Neutrophil (primary cell): ENCODE measurements at regions not wholly inside any gene's neighbourhood (a gene's known extent, or its start where the extent isn't known, plus 50 kb on each side); places are given as distances from the start of the nearest gene placed in this dataset.

ENCODE experiments used
- H3K27ac ChIP-seq: fragments of 200-600 bp; sonication (generic); 2 replicates; pipeline ENCODE4 v1.5.1; 2016; ENCODE audit warnings: mild to moderate bottlenecking, moderate library complexity
- H3K27me3 ChIP-seq: fragments of 200-600 bp; sonication (generic); 2 replicates; pipeline ENCODE4 v1.6.0; 2016; ENCODE audit warnings: mild to moderate bottlenecking
- H3K36me3 ChIP-seq: fragments of 200-600 bp; sonication (generic); 2 replicates; pipeline ENCODE4 v1.5.1; 2017
- H3K4me1 ChIP-seq, 2 experiments: fragments of 200-600 bp in 1 of 2; sonication (generic) in 1 of 2; 1 replicate in 1 of 2; 2 replicates in 1 of 2; pipeline versions ENCODE4 v1.5.1 to v1.6.1; 2013 to 2016; ENCODE audit warnings: low read depth in 1 of 2, low read length in 1 of 2, mild to moderate bottlenecking in 1 of 2, moderate library complexity in 1 of 2; ENCODE audit not compliant: control insufficient read depth in 1 of 2, insufficient read depth in 1 of 2
- H3K4me3 ChIP-seq, 2 experiments: fragments of 200-600 bp in 1 of 2; sonication (generic) in 1 of 2; 1 replicate in 1 of 2; 2 replicates in 1 of 2; pipeline ENCODE4 v1.5.1; 2013 to 2016; ENCODE audit warnings: low read depth in 1 of 2, low read length in 1 of 2, mild to moderate bottlenecking in 1 of 2, moderate library complexity in 1 of 2
- H3K9me3 ChIP-seq: fragments of 200-600 bp; sonication (generic); 2 replicates; pipeline ENCODE4 v1.5.1; 2016
- CTCF ChIP-seq: fragments of 200-600 bp; sonication (generic); IDR thresholded peaks from 2 replicates; pipeline ENCODE4 v1.5.1; 2016; ENCODE audit warnings: antibody characterized with exemption

- no peak overlapping the region for H3K4me3 ChIP-seq
- H3K36me3 ChIP-seq = no peaks in the 10 kb centered on the region
- TF ChIP-seq CTCF = no peak
- no peaks in the 10 kb centered on the region for H3K27me3 ChIP-seq
- no peak overlapping the region for H3K27ac ChIP-seq
- peaks cover 43 to 60% of the 10 kb centered on the region in 2 experiments for H3K4me1 ChIP-seq
- no peaks in the 10 kb centered on the region for H3K9me3 ChIP-seq
Measured at GRCh38 chr1:67563684-67564083, 121.3 kb upstream of the GADD45A start.

- H3K27ac ChIP-seq = no peak overlapping the region
Measured at GRCh38 chr1:67564193-67564592, 120.8 kb upstream of the GADD45A start.

GRCh38 chr1:67566803-67567377 is 118.1 kb upstream of the GADD45A start:
- Histone ChIP-seq H3K4me3 (no peak overlapping the region), H3K27ac (no peak overlapping the region), H3K9me3 (no peaks in the 10 kb centered on the region), H3K4me1 (peaks cover 11 to 31% of the 10 kb centered on the region in 2 experiments), H3K36me3 (no peaks in the 10 kb centered on the region), H3K27me3 (no peaks in the 10 kb centered on the region)
- TF ChIP-seq CTCF = no peak

More at GRCh38 chr1:67564193-67564592, 120.8 kb upstream of the GADD45A start:
- Histone ChIP-seq H3K36me3 (no peaks in the 10 kb centered on the region), H3K4me1 (peaks cover 38 to 55% of the 10 kb centered on the region in 2 experiments), H3K27me3 (no peaks in the 10 kb centered on the region), H3K4me3 (no peak overlapping the region), H3K9me3 (no peaks in the 10 kb centered on the region)
- TF ChIP-seq CTCF = no peak

- no peak for TF ChIP-seq CTCF
- Histone ChIP-seq H3K27ac (no peak overlapping the region), H3K27me3 (no peaks in the 10 kb centered on the region)
Measured at GRCh38 chr1:67570486-67571143, 114.4 kb upstream of the GADD45A start.

GRCh38 chr1:67571406-67571805 is 113.6 kb upstream of the GADD45A start:
- no peak for TF ChIP-seq CTCF
- Histone ChIP-seq H3K4me1 (peaks cover 0 to 8% of the 10 kb centered on the region in 2 experiments), H3K4me3 (no peak overlapping the region), H3K27ac (no peak overlapping the region), H3K27me3 (no peaks in the 10 kb centered on the region), H3K36me3 (no peaks in the 10 kb centered on the region), H3K9me3 (no peaks in the 10 kb centered on the region)

More at GRCh38 chr1:67570486-67571143, 114.4 kb upstream of the GADD45A start:
- Histone ChIP-seq H3K9me3 (no peaks in the 10 kb centered on the region), H3K4me1 (peaks cover 0 to 13% of the 10 kb centered on the region in 2 experiments), H3K4me3 (no peak overlapping the region), H3K36me3 (no peaks in the 10 kb centered on the region)
